ENCODE measurements at regions not wholly inside any gene's neighbourhood (a gene's known extent, or its start where the extent isn't known, plus 50 kb on each side); places are given as distances from the start of the nearest gene placed in this dataset.

DNA sequence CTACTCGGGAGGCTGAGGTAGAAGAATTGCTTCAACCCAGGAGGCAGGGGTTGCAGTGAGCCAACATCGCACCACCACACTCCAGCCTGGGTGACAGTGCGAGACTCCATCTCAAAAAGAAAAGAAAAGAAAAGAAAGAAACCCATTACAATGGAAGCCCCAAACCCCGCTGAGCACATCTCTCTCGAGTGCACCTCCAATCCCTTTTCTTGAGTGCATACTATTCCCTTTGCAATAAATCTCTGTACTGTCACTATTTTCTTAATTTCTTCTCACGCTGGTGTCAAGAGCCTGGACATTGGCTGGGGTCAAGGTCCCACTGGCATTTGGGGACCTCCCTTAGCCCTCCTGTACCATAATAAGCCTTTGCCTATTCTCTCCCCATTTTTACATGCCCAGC is 398.4 kb upstream of the EEF2KMT start:
- Histone ChIP-seq H3K9ac (ENCODE audit: low read length) (no peak overlapping the region), H3K9me2 (replicated peaks; ENCODE audit: insufficient read depth, low read length) (no peaks in the 10 kb centered on the region), H3K27ac (ENCODE audit: low read depth, low read length) (no peak overlapping the region), H3K36me3 (ENCODE audit: low read length) (no peaks in the 10 kb centered on the region), H3F3A (ENCODE audit: insufficient read depth) (no peaks in the 10 kb centered on the region), H2AFZ (ENCODE audit: low read depth, low read length, severe bottlenecking) (no peak overlapping the region), H3K4me3 (ENCODE audit: insufficient read depth, low read length, poor library complexity, severe bottlenecking) (no peak overlapping the region), H3K4me2 (ENCODE audit: low read depth, low read length, poor library complexity, severe bottlenecking) (no peak overlapping the region), H3K27me3 (ENCODE audit: low read length) (no peaks in the 10 kb centered on the region), H3K79me2 (ENCODE audit: insufficient read depth, low read length) (no peaks in the 10 kb centered on the region), H3K9me3 (ENCODE audit: insufficient read depth, low read length) (no peaks in the 10 kb centered on the region), H4K20me1 (ENCODE audit: low read depth, low read length) (no peaks in the 10 kb centered on the region)
- TF ChIP-seq, protein P1, sequence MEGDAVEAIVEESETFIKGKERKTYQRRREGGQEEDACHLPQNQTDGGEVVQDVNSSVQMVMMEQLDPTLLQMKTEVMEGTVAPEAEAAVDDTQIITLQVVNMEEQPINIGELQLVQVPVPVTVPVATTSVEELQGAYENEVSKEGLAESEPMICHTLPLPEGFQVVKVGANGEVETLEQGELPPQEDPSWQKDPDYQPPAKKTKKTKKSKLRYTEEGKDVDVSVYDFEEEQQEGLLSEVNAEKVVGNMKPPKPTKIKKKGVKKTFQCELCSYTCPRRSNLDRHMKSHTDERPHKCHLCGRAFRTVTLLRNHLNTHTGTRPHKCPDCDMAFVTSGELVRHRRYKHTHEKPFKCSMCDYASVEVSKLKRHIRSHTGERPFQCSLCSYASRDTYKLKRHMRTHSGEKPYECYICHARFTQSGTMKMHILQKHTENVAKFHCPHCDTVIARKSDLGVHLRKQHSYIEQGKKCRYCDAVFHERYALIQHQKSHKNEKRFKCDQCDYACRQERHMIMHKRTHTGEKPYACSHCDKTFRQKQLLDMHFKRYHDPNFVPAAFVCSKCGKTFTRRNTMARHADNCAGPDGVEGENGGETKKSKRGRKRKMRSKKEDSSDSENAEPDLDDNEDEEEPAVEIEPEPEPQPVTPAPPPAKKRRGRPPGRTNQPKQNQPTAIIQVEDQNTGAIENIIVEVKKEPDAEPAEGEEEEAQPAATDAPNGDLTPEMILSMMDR (IDR thresholded peaks at IDR 0.05; ENCODE audit: insufficient read depth, low read length, poor library complexity, severe bottlenecking): no peak
- TF ChIP-seq EZH2phosphoT487 (conservative IDR thresholded peaks at IDR 0.05; ENCODE audit: low read length): no peak

DNA sequence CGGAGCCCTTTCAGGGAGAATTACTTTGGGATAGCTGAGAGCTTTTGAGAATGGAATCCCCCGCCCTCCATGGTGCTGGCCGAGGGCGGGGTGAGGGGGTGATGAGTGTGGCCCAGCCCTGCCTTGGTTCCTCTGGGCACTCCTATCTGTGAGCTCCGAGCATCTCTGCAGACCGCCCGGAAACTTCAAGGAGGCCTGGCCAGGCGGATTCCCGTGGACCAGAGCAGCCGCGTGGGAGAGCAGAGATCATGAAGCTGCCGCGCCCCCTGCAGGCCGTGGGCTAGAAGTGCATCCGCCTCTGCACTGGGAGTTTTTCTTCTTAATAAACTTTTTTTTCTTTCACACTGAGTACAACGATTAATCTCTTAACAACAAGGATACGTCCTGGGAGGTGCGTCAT is 392.9 kb upstream of the EEF2KMT start:
- Histone ChIP-seq H3K9me2 (replicated peaks; ENCODE audit: insufficient read depth, low read length) (no peaks in the 10 kb centered on the region), H3F3A (ENCODE audit: insufficient read depth) (no peaks in the 10 kb centered on the region), H4K20me1 (ENCODE audit: low read depth, low read length) (no peaks in the 10 kb centered on the region), H3K36me3 (ENCODE audit: low read length) (no peaks in the 10 kb centered on the region), H3K4me3 (ENCODE audit: insufficient read depth, low read length, poor library complexity, severe bottlenecking) (no peak overlapping the region), H3K4me2 (ENCODE audit: low read depth, low read length, poor library complexity, severe bottlenecking) (no peak overlapping the region), H3K27me3 (ENCODE audit: low read length) (no peaks in the 10 kb centered on the region), H3K27ac (ENCODE audit: low read depth, low read length) (no peak overlapping the region), H3K79me2 (ENCODE audit: insufficient read depth, low read length) (no peaks in the 10 kb centered on the region), H3K9me3 (ENCODE audit: insufficient read depth, low read length) (no peaks in the 10 kb centered on the region), H3K9ac (ENCODE audit: low read length) (no peak overlapping the region), H2AFZ (ENCODE audit: low read depth, low read length, severe bottlenecking) (no peak overlapping the region)
- TF ChIP-seq EZH2phosphoT487 (conservative IDR thresholded peaks at IDR 0.05; ENCODE audit: low read length): no peak
- TF ChIP-seq, protein P1 (IDR thresholded peaks at IDR 0.05; ENCODE audit: insufficient read depth, low read length, poor library complexity, severe bottlenecking): peak; percentile 68

DNA sequence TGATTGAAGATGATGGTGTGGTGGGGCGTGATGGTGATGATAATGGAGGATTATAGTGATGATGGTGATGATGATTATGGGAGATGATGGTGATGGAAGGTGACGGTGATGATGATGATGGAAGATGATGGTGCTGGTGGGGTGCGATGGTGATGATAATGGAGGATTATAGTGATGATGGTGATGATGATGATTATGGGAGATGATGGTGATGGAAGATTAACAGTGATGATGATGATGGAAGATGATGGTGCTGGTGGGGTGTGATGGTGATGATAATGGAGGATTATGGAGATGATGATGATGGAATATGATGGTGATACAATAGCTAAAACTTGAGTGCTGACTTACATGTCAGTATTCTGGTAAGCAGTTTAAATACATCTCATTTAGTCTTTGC is 391.0 kb upstream of the EEF2KMT start:
- Histone ChIP-seq H3K27me3 (ENCODE audit: low read length) (no peaks in the 10 kb centered on the region), H3K9me2 (replicated peaks; ENCODE audit: insufficient read depth, low read length) (no peaks in the 10 kb centered on the region), H3K4me2 (ENCODE audit: low read depth, low read length, poor library complexity, severe bottlenecking) (no peak overlapping the region), H3F3A (ENCODE audit: insufficient read depth) (no peaks in the 10 kb centered on the region), H3K9ac (ENCODE audit: low read length) (no peak overlapping the region), H3K4me3 (ENCODE audit: insufficient read depth, low read length, poor library complexity, severe bottlenecking) (no peak overlapping the region), H3K79me2 (ENCODE audit: insufficient read depth, low read length) (no peaks in the 10 kb centered on the region), H3K36me3 (ENCODE audit: low read length) (no peaks in the 10 kb centered on the region), H3K27ac (ENCODE audit: low read depth, low read length) (no peak overlapping the region), H4K20me1 (ENCODE audit: low read depth, low read length) (no peaks in the 10 kb centered on the region), H3K9me3 (ENCODE audit: insufficient read depth, low read length) (no peaks in the 10 kb centered on the region), H2AFZ (ENCODE audit: low read depth, low read length, severe bottlenecking) (no peak overlapping the region)
- TF ChIP-seq, protein P1 (IDR thresholded peaks at IDR 0.05; ENCODE audit: insufficient read depth, low read length, poor library complexity, severe bottlenecking): no peak
- TF ChIP-seq EZH2phosphoT487 (conservative IDR thresholded peaks at IDR 0.05; ENCODE audit: low read length): no peak

All from SU-DHL-6 (cell line).